VCaP (cell line): ENCODE measurements at regions not wholly inside any gene's neighbourhood (a gene's known extent, or its start where the extent isn't known, plus 50 kb on each side); places are given as distances from the start of the nearest gene placed in this dataset.

Source experiments
- H3K27ac ChIP-seq: fragments of 450-650 bp; 2 replicates; pipeline ENCODE4 v1.5.1; 2017
- TF ChIP-seq, protein P1 (sequence below): fragments of 450-650 bp; conservative IDR thresholded peaks from 2 replicates; pipeline ENCODE4 v1.5.1; 2017; ENCODE audit warnings: mild to moderate bottlenecking, moderate library complexity

- no peak overlapping the region for H3K27ac ChIP-seq
- TF ChIP-seq, protein P1, sequence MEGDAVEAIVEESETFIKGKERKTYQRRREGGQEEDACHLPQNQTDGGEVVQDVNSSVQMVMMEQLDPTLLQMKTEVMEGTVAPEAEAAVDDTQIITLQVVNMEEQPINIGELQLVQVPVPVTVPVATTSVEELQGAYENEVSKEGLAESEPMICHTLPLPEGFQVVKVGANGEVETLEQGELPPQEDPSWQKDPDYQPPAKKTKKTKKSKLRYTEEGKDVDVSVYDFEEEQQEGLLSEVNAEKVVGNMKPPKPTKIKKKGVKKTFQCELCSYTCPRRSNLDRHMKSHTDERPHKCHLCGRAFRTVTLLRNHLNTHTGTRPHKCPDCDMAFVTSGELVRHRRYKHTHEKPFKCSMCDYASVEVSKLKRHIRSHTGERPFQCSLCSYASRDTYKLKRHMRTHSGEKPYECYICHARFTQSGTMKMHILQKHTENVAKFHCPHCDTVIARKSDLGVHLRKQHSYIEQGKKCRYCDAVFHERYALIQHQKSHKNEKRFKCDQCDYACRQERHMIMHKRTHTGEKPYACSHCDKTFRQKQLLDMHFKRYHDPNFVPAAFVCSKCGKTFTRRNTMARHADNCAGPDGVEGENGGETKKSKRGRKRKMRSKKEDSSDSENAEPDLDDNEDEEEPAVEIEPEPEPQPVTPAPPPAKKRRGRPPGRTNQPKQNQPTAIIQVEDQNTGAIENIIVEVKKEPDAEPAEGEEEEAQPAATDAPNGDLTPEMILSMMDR: no peak
Measured at GRCh38 chrX:125940985-125941384, 225.1 kb downstream of the DCAF12L2 start.

DNA sequence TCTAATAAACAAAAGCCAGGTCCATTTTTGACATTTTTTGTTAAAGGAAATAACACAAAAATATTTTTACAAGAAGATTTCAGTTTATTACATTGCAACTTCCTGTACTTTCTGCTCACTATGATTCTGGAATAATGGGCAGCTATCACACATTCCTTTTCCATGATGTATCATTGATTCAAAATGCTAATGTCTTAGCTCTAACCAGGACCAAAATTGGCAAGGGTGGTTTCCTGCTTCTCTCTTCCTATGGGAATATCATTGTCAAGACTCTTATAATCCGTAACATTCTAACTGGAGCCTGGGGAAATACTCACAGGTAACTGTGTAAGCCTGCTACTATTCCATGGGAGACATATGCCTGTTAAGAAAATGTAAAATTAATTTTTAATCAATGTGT lies 218.6 kb downstream of the DCAF12L2 start:
- H3K27ac ChIP-seq: no peak overlapping the region
- TF ChIP-seq, protein P1: no peak

DNA sequence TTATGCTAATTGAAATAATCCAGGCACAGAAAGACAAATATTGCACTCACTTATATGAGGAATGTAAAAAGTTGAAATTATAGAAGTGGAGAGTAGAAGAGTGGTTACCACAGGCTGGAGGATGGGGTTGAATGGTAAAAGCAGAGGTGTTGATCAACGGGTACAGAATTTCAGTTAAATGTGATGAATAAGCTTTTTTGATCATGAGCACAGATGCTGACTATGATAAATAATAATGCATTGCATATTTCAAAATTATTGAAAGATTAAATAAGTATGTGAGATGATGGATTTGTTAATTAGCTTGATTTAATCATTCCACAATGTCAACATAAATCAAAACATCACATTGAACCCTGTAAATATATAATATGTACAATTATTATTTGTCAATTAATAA lies 213.1 kb downstream of the DCAF12L2 start:
- TF ChIP-seq, protein P1: no peak

DNA sequence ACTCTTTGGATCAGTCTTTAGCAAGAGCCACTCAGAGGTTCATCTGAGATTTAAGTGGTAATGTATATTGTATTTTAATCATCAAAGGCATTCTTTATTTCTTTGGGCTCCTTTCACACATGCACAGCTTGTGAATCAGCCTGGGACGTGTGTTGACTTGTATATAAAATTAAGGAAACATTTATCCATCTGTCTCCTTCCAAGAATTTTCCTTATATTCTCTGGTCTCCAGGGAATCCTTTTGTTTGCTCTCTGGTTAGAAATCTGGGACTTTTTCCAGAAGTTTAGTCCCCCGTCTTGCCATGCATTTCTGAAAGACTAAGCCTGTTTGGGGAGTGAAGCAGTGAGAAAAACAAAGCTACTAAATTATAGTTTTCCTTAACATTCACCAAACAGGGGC lies 212.3 kb downstream of the DCAF12L2 start:
- H3K27ac ChIP-seq: no peak overlapping the region
- TF ChIP-seq, protein P1: no peak

More for the DNA sequence above, 213.1 kb downstream of the DCAF12L2 start:
- H3K27ac ChIP-seq: no peak overlapping the region

- H3K27ac ChIP-seq: no peak overlapping the region
- TF ChIP-seq, protein P1: no peak
Measured at GRCh38 chrX:125954236-125954635, 211.9 kb downstream of the DCAF12L2 start.

- TF ChIP-seq, protein P1: no peak
- H3K27ac ChIP-seq: no peak overlapping the region
Measured at GRCh38 chrX:125977851-125978250, 188.2 kb downstream of the DCAF12L2 start.

- no peak overlapping the region for H3K27ac ChIP-seq
- TF ChIP-seq, protein P1: peak; percentile 67
Measured at GRCh38 chrX:125998432-125998831, 167.7 kb downstream of the DCAF12L2 start.

- H3K27ac ChIP-seq: no peak overlapping the region
- TF ChIP-seq, protein P1: no peak
Measured at GRCh38 chrX:126027229-126027628, 138.9 kb downstream of the DCAF12L2 start.
